ENCODE measurements at regions not wholly inside any gene's neighbourhood (a gene's known extent, or its start where the extent isn't known, plus 50 kb on each side); places are given as distances from the start of the nearest gene placed in this dataset.
"Not testable (repeated sequence)": the region's sequence is repeated elsewhere in the genome, so short reads cannot be mapped to it uniquely, and the experiment has no call there.

- Histone ChIP-seq H3K4me3 (no peak overlapping the region), H3K9me3 (no peaks in the 10 kb centered on the region), H3K4me1 (ENCODE audit: low read depth) (no peaks in the 10 kb centered on the region), H3K36me3 (ENCODE audit: low read depth) (no peaks in the 10 kb centered on the region)
- ATAC-seq (no peak), DNase-seq (no peak)
- no peak for TF ChIP-seq CTCF (IDR thresholded peaks at IDR 0.05)
- intact Hi-C loops (cut with DNase I, micrococcal nuclease), result no loop called here
These were observed 57.5 kb upstream of the ALX4 start for GRCh38 chr11:44367452-44367851.

GRCh38 chr11:44368886-44369285 lies 58.9 kb upstream of the ALX4 start:
- H3K36me3 ChIP-seq (ENCODE audit: low read depth), result no peaks in the 10 kb centered on the region
- no peaks in the 10 kb centered on the region for H3K4me1 ChIP-seq (ENCODE audit: low read depth)
- H3K9me3 ChIP-seq, result no peaks in the 10 kb centered on the region
- DNase-seq, result no peak
- intact Hi-C loops (cut with DNase I, micrococcal nuclease), result no loop called here
- no peak for ATAC-seq
- no peak for TF ChIP-seq CTCF (IDR thresholded peaks at IDR 0.05)
- no peak overlapping the region for H3K4me3 ChIP-seq

GRCh38 chr11:44371042-44371441 lies 61.1 kb upstream of the ALX4 start:
- H3K4me1 ChIP-seq (ENCODE audit: low read depth); intact Hi-C loops (cut with DNase I, micrococcal nuclease); H3K9me3 ChIP-seq; DNase-seq; H3K4me3 ChIP-seq; ATAC-seq; H3K36me3 ChIP-seq (ENCODE audit: low read depth): not testable (repeated sequence)

GRCh38 chr11:44371706-44372105 lies 61.8 kb upstream of the ALX4 start:
- Histone ChIP-seq H3K4me1 (ENCODE audit: low read depth) (no peaks in the 10 kb centered on the region), H3K9me3 (no peaks in the 10 kb centered on the region), H3K4me3 (no peak overlapping the region), H3K36me3 (ENCODE audit: low read depth) (no peaks in the 10 kb centered on the region)
- DNase-seq (no peak), ATAC-seq (no peak)
- intact Hi-C loops (cut with DNase I, micrococcal nuclease), result no loop called here
- no peak for TF ChIP-seq CTCF (IDR thresholded peaks at IDR 0.05)

- intact Hi-C loops (cut with DNase I, micrococcal nuclease), result no loop called here
- ATAC-seq, result no peak
- no peaks in the 10 kb centered on the region for H3K36me3 ChIP-seq (ENCODE audit: low read depth)
- H3K9me3 ChIP-seq, result no peaks in the 10 kb centered on the region
- no peak overlapping the region for H3K4me3 ChIP-seq
- TF ChIP-seq CTCF (IDR thresholded peaks at IDR 0.05), result no peak
- no peak for DNase-seq
- no peaks in the 10 kb centered on the region for H3K4me1 ChIP-seq (ENCODE audit: low read depth)
These were observed 63.0 kb upstream of the ALX4 start for GRCh38 chr11:44372989-44373388.

GRCh38 chr11:44374001-44374400 lies 64.1 kb upstream of the ALX4 start:
- ATAC-seq (no peak), DNase-seq (no peak)
- Histone ChIP-seq H3K36me3 (ENCODE audit: low read depth) (no peaks in the 10 kb centered on the region), H3K4me1 (ENCODE audit: low read depth) (no peaks in the 10 kb centered on the region), H3K9me3 (no peaks in the 10 kb centered on the region), H3K4me3 (no peak overlapping the region)
- TF ChIP-seq CTCF (IDR thresholded peaks at IDR 0.05), result no peak
- intact Hi-C loops (cut with DNase I, micrococcal nuclease), result no loop called here

All from mucosa of descending colon (tissue), 3 donors.